ENCODE measurements at regions not wholly inside any gene's neighbourhood (a gene's known extent, or its start where the extent isn't known, plus 50 kb on each side); places are given as distances from the start of the nearest gene placed in this dataset.

DNA sequence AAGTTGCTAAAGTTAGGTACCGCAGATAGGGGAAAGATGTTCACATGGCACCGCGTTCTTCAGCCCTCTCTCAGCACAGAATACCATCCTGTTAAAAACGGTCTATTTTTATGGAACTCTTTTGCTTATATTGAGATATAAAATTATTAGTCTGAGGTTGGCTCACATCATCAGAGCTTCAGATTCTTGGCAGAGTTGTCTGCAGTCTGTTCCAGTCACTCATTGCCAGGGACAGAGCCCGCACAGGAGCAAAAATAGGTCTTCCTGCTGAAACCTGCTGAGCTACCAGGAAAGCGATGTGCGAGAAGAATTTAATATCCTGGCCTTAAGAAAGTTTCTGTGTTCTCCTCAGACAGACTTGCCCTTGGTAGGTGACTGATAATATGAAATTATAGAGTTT is 249.8 kb downstream of the VRK1 start:
- no peak for TF ChIP-seq MAX (IDR thresholded peaks at IDR 0.05)
- TF ChIP-seq CEBPB (IDR thresholded peaks at IDR 0.05), result no peak
- no peak for TF ChIP-seq TCF12 (IDR thresholded peaks at IDR 0.05; ENCODE audit: low read depth)
- no peak for TF ChIP-seq NFIC (IDR thresholded peaks at IDR 0.05)
- no peak for TF ChIP-seq EP300 (IDR thresholded peaks at IDR 0.05; ENCODE audit: borderline replicate concordance)
- TF ChIP-seq RAD21 (IDR thresholded peaks at IDR 0.05; ENCODE audit: low read depth), result no peak
- TF ChIP-seq ZBTB7A (IDR thresholded peaks at IDR 0.05; ENCODE audit: low read depth), result no peak
- TF ChIP-seq REST (IDR thresholded peaks at IDR 0.05; ENCODE audit: low read depth), result no peak

DNA sequence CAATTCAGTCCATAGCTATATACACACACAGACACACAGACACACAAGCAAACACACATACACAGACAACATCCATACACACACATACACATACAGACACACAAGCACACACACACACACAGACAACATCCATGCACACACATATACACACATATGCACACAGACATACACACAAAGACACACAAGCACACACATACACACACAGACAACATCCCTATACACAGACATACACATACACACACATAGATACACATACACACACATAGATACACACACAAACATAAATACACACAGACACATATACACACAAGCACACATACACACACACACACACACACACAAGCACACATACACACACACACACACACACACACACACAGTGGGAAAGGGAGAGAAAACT is 254.8 kb downstream of the VRK1 start:
- TF ChIP-seq EP300 (IDR thresholded peaks at IDR 0.05; ENCODE audit: borderline replicate concordance), result no peak
- TF ChIP-seq USF1 (IDR thresholded peaks at IDR 0.05), result no peak
- no peak for TF ChIP-seq CEBPB (IDR thresholded peaks at IDR 0.05)
- no peak for TF ChIP-seq ZBTB7A (IDR thresholded peaks at IDR 0.05; ENCODE audit: low read depth)
- TF ChIP-seq YY1 (IDR thresholded peaks at IDR 0.05; ENCODE audit: low read depth), result no peak
- no peak for TF ChIP-seq REST (IDR thresholded peaks at IDR 0.05; ENCODE audit: low read depth)
- no peak for TF ChIP-seq CREB1 (IDR thresholded peaks at IDR 0.05; ENCODE audit: low read depth)
- no peak for TF ChIP-seq FOXM1 (IDR thresholded peaks at IDR 0.05; ENCODE audit: borderline replicate concordance, low read depth)

- TF ChIP-seq REST (IDR thresholded peaks at IDR 0.05; ENCODE audit: low read depth), result no peak
- no peak for TF ChIP-seq TEAD4 (IDR thresholded peaks at IDR 0.05)
- no peak for TF ChIP-seq MAX (IDR thresholded peaks at IDR 0.05)
- no peak for TF ChIP-seq TAF1 (IDR thresholded peaks at IDR 0.05; ENCODE audit: low read depth)
- TF ChIP-seq NFIC (IDR thresholded peaks at IDR 0.05), result no peak
- TF ChIP-seq FOXM1 (IDR thresholded peaks at IDR 0.05; ENCODE audit: borderline replicate concordance, low read depth), result no peak
- no peak for TF ChIP-seq RAD21 (IDR thresholded peaks at IDR 0.05; ENCODE audit: low read depth)
- no peak for TF ChIP-seq CEBPB (IDR thresholded peaks at IDR 0.05)
- TF ChIP-seq EP300 (IDR thresholded peaks at IDR 0.05; ENCODE audit: borderline replicate concordance), result no peak
- no peak for TF ChIP-seq USF1 (IDR thresholded peaks at IDR 0.05)
- no peak for TF ChIP-seq TCF12 (IDR thresholded peaks at IDR 0.05; ENCODE audit: low read depth)
These were observed 256.8 kb downstream of the VRK1 start for GRCh38 chr14:97053941-97054340.

GRCh38 chr14:97055355-97055754 is 258.2 kb downstream of the VRK1 start:
- no peak for TF ChIP-seq ZBTB7A (IDR thresholded peaks at IDR 0.05; ENCODE audit: low read depth)
- TF ChIP-seq EGR1 (IDR thresholded peaks at IDR 0.05), result no peak

GRCh38 chr14:97056086-97056485 is 258.9 kb downstream of the VRK1 start:
- TF ChIP-seq TCF12 (IDR thresholded peaks at IDR 0.05; ENCODE audit: low read depth) (no peak), TAF1 (IDR thresholded peaks at IDR 0.05; ENCODE audit: low read depth) (no peak), MAX (IDR thresholded peaks at IDR 0.05) (no peak), FOXM1 (IDR thresholded peaks at IDR 0.05; ENCODE audit: borderline replicate concordance, low read depth) (no peak), YY1 (IDR thresholded peaks at IDR 0.05; ENCODE audit: low read depth) (no peak), EGR1 (IDR thresholded peaks at IDR 0.05) (no peak), ZBTB7A (IDR thresholded peaks at IDR 0.05; ENCODE audit: low read depth) (no peak), REST (IDR thresholded peaks at IDR 0.05; ENCODE audit: low read depth) (no peak), USF1 (IDR thresholded peaks at IDR 0.05) (no peak), TEAD4 (IDR thresholded peaks at IDR 0.05) (no peak), RAD21 (IDR thresholded peaks at IDR 0.05; ENCODE audit: low read depth) (no peak)
